HG03460 (cell line): ENCODE measurements at regions not wholly inside any gene's neighbourhood (a gene's known extent, or its start where the extent isn't known, plus 50 kb on each side); places are given as distances from the start of the nearest gene placed in this dataset.

Experiments
- ATAC-seq: cut with Tn5 transposase; IDR thresholded peaks from one replicate; pipeline ENCODE4 v1.9.1; 2021; ENCODE audit not compliant: unreplicated experiment

DNA sequence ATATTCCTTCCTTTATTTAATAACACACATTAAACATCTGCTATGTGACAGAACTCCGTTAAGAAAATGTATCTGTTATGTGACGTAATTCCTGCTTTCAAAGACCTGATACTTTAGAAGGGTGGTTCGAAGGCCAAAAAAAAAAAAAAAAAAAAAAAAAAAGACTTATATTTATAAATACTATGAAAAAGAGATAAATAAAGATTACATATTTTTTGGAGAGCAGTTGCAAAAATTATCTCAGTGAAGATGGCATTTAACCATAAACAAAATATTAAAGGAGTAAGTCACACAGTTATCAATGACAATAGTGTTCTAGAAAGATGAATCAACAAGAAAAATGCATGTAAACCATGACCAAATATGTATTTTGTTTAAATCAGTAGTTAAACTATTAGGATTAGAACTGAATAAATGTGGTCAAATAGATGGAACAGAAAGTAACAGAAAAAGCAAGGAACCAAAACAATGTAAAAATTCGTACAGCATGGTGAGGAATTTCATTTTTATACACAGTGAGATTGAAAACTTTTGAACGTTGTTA, 612.3 kb upstream of the SLITRK5 start:
- ATAC-seq = no peak

DNA sequence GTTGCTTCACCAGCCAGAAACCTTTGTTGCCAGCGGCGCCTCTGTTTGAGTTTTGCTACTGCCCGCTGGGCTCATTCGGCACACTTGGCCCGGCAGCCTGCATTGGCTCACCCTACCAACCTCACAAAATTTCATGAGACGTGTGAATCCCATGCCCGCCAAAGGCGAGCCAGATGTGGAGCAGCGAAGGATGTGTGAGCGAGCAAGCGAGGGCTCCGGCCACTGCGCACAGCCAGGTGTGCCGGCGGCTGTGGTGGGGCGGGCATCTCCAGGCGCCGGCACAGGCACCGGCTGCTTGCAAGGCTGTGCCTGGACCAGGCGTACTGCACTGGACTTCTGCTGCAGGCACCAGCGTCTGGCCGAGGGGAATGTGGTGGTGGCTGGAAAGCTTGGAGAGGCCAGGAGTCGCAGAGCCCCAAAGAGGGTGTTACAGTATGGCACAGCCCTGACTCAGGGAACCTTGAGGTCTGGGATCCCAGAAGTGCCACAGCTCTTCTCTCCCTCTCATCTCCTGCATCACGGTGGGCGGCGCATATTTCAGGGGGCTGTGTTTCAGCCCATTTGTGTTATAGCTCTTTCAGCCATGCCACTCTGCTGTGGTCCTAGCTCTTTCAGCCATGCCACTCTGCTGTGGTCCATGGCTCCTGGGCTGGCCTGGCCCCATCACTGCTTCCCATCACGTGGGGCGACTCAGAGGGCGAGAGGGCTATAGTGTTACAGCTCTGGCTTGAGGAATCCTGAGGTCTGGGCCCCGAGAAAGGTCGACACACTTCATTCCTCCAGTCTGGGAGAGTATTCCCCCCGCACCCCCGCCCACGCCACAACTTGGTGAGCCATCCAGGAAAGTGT, 592.0 kb upstream of the SLITRK5 start:
- no peak for ATAC-seq

DNA sequence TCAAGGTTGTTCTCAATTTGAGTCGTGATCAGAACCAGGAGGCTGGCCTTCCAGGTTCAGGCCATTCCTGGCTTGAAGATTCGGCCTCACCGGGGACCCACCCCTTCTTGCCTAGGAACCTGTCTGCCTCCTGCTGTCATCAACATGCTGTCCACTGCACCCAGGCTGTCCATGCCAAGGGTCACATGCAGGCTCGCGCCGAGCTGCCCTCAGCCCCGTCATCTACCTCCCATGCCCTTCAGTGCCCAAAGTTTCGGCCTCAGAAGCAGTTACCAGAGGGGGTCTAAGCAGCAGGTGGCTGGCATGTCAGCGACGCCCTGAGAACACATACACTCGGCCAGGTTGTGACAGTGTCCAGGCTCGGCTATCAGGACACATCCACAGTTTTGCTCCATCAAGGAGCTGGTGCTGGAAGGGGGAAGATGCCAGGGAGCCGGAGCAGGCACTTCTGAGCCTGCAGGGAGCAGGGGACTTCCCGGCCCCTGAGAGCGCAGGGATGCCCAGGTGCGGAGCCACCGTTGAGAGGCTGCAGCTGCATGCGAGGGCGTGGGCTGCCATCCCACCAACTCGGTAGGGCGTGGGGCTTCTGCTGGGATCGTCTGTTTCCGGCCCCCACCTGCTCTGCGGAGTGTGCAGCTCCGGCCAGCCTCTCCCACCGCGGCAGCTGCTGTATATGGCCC, 590.9 kb upstream of the SLITRK5 start:
- ATAC-seq = no peak

DNA sequence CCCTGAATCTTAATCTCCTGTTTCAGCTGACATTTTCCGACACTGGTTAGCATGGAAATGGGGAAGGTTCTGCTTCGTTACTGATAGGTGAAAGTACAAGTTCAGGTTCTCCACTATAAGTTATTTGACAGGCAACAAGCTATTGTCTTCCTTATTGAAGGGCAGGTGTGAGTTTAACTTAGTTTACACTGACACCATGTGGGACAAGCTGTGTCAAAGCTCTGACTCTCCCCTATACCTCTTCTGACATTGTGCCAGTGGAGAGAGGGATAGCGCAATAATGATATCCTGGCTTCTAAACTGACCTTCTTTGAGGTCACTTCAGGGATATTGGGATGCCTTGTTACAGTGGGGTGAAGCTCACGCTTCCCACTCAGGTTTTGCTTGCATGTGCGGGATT, 587.0 kb upstream of the SLITRK5 start:
- no peak for ATAC-seq

DNA sequence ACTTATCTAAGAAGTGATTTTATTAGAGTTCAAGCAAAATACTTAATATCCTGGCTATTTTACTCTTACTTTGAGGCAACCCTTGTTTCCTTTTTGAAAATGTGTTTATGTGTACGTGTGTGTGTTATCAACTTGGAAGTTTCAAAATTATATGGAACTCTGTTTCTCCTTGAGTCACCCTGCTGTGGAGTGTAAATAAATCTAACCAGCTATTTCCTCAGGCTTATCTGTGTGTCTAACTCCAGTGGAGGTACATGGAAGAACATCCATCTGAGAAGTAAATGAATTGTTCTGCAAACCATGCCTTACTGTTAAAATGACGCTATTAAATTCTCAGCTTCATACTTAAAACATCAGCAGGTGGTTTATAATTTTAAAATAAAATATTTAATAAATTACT, 583.4 kb upstream of the SLITRK5 start:
- no peak for ATAC-seq

DNA sequence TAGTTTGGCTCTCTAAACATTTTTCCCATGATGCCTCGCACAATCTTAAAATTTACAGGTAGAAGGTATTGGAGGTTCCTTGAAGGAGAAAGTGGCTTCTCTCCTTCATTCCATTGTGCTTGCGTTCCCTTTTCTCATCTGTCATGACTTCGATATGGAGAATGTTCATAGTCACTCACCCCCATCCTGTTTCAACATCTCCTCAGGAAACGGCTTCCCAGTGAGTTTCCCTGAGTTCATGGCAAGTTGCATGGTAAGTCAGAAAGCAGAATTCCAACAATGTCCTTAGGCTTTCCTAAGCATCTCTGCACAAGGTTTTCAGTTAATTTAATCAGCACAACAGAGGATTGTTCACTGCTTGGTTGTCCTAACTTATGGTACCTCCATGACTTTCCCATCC, 581.8 kb upstream of the SLITRK5 start:
- ATAC-seq = no peak

DNA sequence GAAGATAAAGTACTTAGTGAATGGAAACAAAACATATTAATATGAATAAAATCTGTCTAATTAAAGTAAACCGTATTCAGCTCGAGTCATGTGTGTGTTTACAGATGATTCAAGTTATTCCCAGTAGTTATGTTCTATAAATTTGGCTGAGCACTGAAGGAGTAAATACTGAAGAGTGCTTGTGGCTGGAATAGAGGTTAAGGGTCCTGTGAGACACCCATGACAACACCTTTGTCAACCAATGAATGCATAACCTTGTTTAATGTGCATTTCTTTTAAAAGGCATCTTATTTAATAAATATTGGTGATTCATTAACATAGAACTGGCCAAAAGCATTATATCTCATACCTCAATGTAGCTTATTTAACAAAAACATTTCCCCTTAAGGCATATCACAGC, 577.8 kb upstream of the SLITRK5 start:
- no peak for ATAC-seq

DNA sequence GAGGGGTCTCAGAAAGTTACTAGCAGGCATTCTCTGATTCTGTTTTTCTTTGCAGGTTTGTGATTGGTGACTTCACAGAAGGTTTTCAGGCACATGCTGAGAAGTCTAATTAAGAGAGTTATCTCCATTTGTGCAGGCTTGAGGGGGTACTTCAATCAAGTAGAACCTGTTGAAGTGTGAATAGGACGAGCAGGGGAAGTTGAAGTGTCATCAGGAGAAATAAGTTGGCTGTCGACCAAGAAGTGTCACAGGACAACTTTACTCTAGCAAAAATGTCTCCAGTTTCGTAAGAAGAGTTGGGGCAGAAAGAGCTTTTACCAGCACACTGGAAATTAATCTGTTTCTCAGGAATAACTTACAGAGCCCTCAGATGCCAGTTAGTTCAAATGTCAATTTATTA, 576.5 kb upstream of the SLITRK5 start:
- ATAC-seq = no peak

DNA sequence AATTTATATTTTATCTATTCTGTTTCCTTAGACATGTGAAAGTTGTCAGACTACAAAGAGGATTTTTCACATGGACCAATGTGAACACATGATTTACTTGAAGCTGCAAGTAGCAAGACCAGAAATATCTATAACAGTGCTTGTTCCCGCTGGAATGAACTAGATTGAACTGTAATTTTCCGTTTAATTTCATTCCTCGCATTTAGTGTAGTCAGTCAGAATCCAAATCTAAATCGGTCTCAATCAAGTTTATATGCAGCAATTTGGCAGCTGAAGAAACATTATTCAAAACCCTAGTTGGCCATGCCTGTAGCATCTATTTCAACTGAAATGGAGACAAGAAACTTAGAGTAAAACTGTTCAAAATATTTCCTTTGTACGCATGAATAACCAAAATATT, 570.7 kb upstream of the SLITRK5 start:
- no peak for ATAC-seq

DNA sequence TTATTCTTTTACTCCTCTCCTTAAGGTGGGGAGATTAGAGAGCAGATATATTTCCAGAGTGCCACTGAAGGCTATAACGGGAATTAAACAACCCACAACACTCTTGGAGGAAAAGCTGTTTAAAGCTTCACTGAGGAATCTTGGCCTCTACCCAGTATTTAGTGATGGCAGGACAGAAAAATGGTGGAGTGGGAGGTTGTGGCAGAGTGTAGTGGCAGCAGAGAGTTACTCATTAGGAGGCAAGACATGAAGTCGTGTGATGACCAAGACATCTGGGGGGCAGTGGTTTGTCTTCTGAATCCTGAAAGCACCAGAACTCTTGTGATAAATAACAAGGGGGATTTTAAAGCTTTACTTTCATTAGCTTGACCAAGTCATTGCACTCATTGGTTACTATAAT, 563.5 kb upstream of the SLITRK5 start:
- no peak for ATAC-seq

DNA sequence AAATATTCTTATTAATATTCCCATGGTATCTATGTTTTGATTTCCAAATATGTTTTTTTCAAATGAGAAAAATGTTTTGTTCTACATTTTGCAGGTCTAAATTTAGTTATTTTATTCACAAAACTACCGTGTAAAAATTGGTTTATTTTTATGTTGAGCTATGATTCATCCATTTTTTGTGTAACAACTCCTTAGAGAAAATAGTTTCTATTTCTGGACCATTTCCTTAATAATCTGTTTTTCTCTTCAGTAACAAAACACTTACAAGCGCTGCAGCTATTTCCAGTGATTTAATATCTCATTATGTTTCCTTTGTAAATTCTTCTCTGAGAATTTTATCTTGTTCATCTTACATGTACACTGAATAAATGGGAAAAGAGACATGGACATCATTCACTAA, 550.7 kb upstream of the SLITRK5 start:
- ATAC-seq = no peak

DNA sequence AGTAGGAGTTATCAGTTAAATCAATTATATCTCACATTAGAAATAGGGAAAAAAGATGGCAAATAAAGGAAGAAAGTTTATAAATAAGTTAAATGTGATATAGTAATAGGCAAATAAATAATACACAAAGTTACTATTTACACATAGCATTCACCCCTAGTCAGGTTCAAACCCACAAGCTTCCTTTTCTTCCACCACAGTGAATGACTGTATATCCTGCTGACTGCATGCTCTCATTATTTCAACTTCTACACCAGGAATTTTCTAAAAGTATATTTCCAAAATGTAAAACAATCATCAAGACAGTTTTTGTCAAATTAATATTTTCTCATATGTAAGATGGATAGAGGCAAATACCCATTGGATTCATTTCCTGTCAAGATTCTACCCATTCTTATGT, 548.6 kb upstream of the SLITRK5 start:
- no peak for ATAC-seq

DNA sequence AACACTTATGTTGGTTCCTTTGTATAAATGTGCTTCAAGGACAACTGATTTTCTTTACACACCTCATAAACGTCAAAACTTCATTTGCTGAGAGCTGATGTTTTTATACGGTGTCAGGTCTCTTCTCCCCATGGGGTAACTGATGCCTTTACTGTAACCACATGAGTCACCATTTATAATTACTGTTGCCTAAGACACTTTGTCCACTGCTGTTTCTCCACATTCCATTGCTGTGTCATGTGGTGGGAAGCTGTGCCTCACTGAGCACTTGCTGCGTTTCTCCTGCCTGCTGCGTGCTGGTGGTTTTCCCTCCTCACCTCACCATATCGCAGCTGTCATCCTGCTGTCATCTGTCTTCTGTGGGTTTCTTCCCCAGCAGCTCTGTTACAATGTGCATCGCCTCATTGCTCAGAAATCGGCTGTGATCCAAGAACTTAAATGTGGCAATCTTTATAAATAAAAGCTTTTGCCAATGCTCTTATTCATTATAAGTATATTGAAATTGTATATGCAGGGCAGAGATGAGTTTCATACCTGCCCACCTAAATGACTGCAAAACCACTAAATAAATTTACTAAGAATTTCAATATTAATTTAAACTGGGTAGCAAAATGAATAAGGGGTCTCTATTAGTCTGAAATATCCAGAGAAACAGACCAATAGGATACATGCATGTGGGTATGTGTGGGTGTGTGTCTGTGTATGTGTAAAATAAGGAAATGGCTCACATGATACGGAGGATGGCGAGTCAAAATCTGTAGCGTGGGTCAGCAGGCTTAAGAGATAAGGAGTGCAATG, 547.0 kb upstream of the SLITRK5 start:
- no peak for ATAC-seq

DNA sequence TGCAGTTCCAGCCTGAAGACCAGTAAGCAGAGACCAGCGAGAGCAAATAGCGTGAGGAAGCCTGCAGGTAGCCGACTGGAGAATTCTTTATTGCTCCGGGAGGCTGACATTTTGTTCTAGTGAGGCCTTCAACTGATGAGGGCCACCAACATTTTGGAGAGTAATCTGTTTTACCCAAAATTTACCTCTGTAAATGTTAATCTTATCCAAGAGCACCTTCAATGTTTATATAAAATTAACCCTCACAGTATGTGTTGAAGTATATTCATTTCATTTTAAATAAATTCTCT, 546.4 kb upstream of the SLITRK5 start:
- no peak for ATAC-seq

DNA sequence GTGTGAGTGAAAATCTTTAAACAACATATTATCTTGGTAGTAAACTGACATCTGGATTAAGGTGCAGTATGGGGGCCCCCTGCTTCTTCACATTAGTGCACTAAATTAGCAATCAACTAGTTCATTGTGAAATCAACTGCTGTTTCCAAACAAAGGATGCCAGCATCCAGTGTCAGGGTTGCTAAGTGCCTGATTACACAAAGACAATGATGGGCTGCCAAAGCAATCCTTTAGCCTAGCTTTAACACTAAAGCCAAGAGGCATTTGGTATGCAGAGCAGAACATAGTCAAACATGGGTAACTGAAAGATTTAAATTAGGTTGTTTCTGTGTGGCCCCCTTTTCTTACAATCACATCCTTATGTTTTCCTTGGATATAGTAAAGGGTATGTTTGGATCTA, 543.1 kb upstream of the SLITRK5 start:
- no peak for ATAC-seq

DNA sequence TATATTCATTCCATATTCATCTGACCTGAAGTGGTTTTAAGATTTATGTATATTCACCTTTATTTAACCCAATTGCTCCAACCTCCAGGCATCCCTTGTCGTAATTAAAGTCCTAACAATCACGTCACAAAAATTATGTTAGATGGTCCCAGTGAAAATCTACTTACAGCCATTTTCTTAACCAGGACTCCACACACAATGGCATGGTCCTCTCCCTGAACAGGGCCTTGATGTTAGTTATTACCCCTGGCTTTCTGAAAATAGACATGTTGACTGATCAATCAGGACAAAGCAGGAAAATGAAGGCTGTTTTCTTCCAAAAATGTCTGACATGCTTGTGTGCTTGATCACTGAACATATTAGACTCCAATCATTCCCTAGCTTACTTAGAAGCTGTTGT, 542.7 kb upstream of the SLITRK5 start:
- ATAC-seq = no peak

DNA sequence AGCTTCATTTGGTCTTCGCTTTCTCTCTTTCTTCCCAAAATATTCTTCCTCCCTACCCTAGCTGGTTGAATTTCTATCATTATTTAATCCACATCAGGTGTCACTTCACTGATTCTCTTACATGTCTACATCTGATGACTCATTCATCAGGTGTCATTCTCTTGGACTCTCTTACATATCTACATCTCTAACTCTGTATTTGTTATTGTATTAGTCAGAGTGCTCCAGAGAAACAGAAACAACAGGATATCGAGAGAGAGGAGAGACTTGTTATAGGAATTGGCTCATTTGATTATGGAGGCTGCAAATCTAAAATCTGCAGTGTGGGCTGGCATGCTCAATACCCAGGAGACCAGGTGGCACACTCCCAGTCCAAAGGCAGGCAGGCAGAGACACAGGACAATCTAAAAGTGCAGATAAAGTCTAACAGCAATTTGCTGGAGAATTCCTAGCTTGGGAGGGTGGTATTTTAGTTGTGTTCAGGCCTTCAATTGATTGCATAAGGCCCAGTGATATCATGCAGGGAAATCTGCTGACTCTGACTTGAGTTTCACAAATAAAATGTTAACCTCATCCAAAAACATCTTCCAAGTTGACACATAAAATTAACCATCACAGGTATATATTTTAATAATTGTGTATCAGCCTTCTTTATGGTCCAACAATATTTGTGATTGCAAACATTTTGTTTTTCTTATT, 541.4 kb upstream of the SLITRK5 start:
- ATAC-seq = no peak

DNA sequence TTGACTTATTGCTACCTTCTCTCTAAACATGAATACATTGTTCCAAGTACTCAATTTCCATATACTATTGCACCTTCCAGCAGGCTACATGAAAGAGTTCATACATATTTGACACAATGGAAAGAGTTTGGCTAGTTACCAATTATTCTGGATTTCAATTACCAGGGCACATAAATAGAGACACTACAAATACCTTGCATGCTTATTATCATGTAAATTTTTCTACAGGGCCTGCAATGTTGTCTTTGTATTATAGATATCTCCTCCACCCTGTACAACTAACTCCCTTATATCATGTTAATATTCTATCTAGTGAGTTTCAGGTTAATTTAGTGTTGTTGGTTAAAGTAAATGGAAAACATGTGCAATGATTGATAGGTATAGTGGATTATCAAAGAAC, 540.7 kb upstream of the SLITRK5 start:
- ATAC-seq = no peak

DNA sequence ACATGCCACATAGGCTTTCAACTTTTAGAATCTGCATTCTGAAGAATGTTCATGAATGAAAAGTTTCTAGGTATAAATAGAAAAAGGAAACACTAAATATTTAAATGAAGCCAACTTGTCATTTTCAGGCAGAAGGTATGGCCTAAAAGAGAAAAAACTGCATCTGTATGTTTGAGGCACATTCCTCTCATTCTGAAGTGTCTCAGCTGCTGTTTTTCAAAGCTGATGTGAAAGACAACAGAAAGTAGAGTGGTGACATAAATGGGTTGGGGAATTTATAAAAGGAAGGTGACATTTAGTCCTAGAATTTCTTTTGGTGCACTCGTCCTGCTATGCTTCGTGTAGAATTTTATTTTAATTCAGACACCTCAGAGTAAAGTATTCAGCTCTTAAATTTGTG, 539.6 kb upstream of the SLITRK5 start:
- no peak for ATAC-seq

DNA sequence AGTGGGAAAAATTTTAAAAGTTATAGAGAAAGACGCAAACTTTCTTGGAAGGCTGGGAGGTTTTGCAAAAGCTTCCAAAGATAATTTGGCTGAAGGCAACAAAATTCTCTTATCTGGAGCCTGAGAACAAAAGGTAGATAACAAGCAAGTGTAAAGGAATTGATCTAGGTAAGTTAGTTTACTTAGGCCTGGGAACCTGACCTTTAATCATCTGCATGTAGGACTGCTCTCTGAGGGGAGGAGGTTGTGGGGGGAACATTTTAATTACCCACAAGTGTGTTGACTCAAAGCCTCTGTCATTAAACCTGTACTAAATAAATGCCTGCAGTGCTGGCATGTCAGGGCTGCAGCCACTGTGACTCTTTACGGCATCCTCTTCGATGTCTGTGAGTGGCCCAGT, 532.3 kb upstream of the SLITRK5 start:
- ATAC-seq = no peak

DNA sequence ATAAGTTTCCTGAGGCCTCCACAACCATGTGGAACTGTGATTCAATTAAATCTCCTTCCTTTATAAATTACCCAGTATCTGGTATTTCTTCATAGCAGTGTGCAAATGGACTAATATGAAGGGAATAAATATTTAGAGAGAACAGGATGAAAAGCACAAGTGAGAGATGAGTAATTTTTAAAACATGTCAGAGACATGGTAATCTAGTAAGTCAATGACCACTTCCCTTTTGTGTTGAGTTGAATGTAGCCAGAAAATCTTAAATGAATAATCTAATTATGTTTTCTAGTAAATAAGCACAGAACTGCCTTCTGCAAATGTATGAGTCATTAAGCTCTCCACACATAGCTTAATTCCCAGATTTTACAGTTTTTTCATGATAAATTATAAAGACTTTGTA, 524.1 kb upstream of the SLITRK5 start:
- no peak for ATAC-seq
